Inflammatory macrophage treated with lipopolysaccharide for 4 hours (primary cell): ENCODE measurements at regions not wholly inside any gene's neighbourhood (a gene's known extent, or its start where the extent isn't known, plus 50 kb on each side); places are given as distances from the start of the nearest gene placed in this dataset.
"Not testable (repeated sequence)": the region's sequence is repeated elsewhere in the genome, so short reads cannot be mapped to it uniquely, and the experiment has no call there.

Experiments used
- DNase-seq: peaks from one replicate; pipeline ENCODE4 v3.0.0-alpha.2; 2020

GRCh38 chr9:40097992-40098391, 742.5 kb downstream of the SPATA31A1 start:
- DNase-seq = not testable (repeated sequence)

- peak; percentile 0 for DNase-seq
These were observed 750.7 kb downstream of the SPATA31A1 start for GRCh38 chr9:40106003-40106782.

- not testable (repeated sequence) for DNase-seq
These were observed 751.3 kb downstream of the SPATA31A1 start for GRCh38 chr9:40106783-40107248.

- DNase-seq = not testable (repeated sequence)
These were observed 751.8 kb downstream of the SPATA31A1 start for GRCh38 chr9:40107251-40107650.

GRCh38 chr9:40108465-40108864, 753.0 kb downstream of the SPATA31A1 start:
- DNase-seq = not testable (repeated sequence)

GRCh38 chr9:40110751-40111150, 755.3 kb downstream of the SPATA31A1 start:
- not testable (repeated sequence) for DNase-seq

- DNase-seq = not testable (repeated sequence)
These were observed 756.1 kb downstream of the SPATA31A1 start for GRCh38 chr9:40111571-40111970.

- DNase-seq = not testable (repeated sequence)
These were observed 775.1 kb downstream of the SPATA31A1 start for GRCh38 chr9:40130598-40130997.

- not testable (repeated sequence) for DNase-seq
These were observed 813.7 kb downstream of the SPATA31A1 start for GRCh38 chr9:40169204-40169603.

- not testable (repeated sequence) for DNase-seq
These were observed 817.8 kb downstream of the SPATA31A1 start for GRCh38 chr9:40173316-40173715.

GRCh38 chr9:40174035-40174434, 818.6 kb downstream of the SPATA31A1 start:
- not testable (repeated sequence) for DNase-seq

GRCh38 chr9:40177403-40177802, 821.9 kb downstream of the SPATA31A1 start:
- DNase-seq = not testable (repeated sequence)

GRCh38 chr9:40191403-40191802, 835.9 kb downstream of the SPATA31A1 start:
- not testable (repeated sequence) for DNase-seq

- not testable (repeated sequence) for DNase-seq
These were observed 836.7 kb downstream of the SPATA31A1 start for GRCh38 chr9:40192162-40192561.

- not testable (repeated sequence) for DNase-seq
These were observed 840.8 kb downstream of the SPATA31A1 start for GRCh38 chr9:40196165-40196714.

- DNase-seq = not testable (repeated sequence)
These were observed 841.3 kb downstream of the SPATA31A1 start for GRCh38 chr9:40196803-40197202.

GRCh38 chr9:40221596-40222233, 866.2 kb downstream of the SPATA31A1 start:
- DNase-seq = not testable (repeated sequence)

GRCh38 chr9:40222617-40223200, 867.2 kb downstream of the SPATA31A1 start:
- not testable (repeated sequence) for DNase-seq

- DNase-seq = not testable (repeated sequence)
These were observed 867.9 kb downstream of the SPATA31A1 start for GRCh38 chr9:40223353-40223752.
